Testis (tissue), 2 donors: ENCODE measurements at regions not wholly inside any gene's neighbourhood (a gene's known extent, or its start where the extent isn't known, plus 50 kb on each side); places are given as distances from the start of the nearest gene placed in this dataset.

Experiments used
- DNase-seq: peaks from one replicate; pipeline ENCODE4 v3.0.0-alpha.2; 2019
- H3K27ac ChIP-seq, 2 donors: fragments of 200-600 bp; sonication (generic); one replicate each; pipeline ENCODE4 v1.5.1; 2019
- H3K27me3 ChIP-seq: fragments of 200-600 bp; sonication (generic); one replicate; pipeline ENCODE4 v1.5.1; 2019
- H3K36me3 ChIP-seq: fragments of 200-600 bp; sonication (generic); one replicate; pipeline ENCODE4 v1.5.1; 2017; ENCODE audit warnings: low read depth; ENCODE audit errors: missing control alignments
- H3K4me1 ChIP-seq: fragments of 200-600 bp; sonication (generic); one replicate; pipeline ENCODE4 v1.5.1; 2019
- H3K4me3 ChIP-seq, 2 donors: fragments of 200-600 bp; sonication (generic); one replicate each; pipeline ENCODE4 v1.5.1; 2017 to 2019
- H3K9me3 ChIP-seq: fragments of 200-600 bp; sonication (generic); one replicate; pipeline ENCODE4 v1.5.1; 2017
- CTCF ChIP-seq, 3 experiments: fragments of 450-650 bp in 2 of 3; fragments of 200-600 bp in 1 of 3; sonication (generic) in 1 of 3; IDR thresholded peaks; one replicate each; pipeline ENCODE4 v1.5.1; 2016 to 2019; ENCODE audit warnings: antibody characterized with exemption in 3 of 3, mild to moderate bottlenecking in 2 of 3, moderate library complexity in 1 of 3
- POLR2A ChIP-seq: fragments of 450-650 bp; IDR thresholded peaks from one replicate; pipeline ENCODE4 v1.6.1; 2017; ENCODE audit warnings: antibody characterized with exemption, mild to moderate bottlenecking, moderate library complexity
- WGBS, 2 donors: methylation state at CpG; one replicate each; pipeline ENCODE4 v1.1.5; 2018; 5-methylcytosine and 5-hydroxymethylcytosine counted together
- intact Hi-C: fragments of 100-400 bp; cut with DNase I; formaldehyde crosslinking; loops from one replicate; pipeline ENCODE4 v1.15.1; 2023; ENCODE audit warnings: low total_unique reads

GRCh38 chr2:404581-404980, 116.7 kb upstream of the ALKAL2 start:
- intact Hi-C loops, result no loop called here
- Histone ChIP-seq H3K27ac (no peak overlapping the region), H3K4me3 (no peak overlapping the region), H3K36me3 (no peaks in the 10 kb centered on the region), H3K27me3 (no peaks in the 10 kb centered on the region), H3K4me1 (no peaks in the 10 kb centered on the region), H3K9me3 (no peaks in the 10 kb centered on the region)
- TF ChIP-seq POLR2A (no peak), CTCF (IDR thresholded peaks at IDR 0.05) (no peak)
- no peak for DNase-seq
- WGBS, 2 donors, result 89 to 98% methylated on average over 2 of the region's 2 CpGs

GRCh38 chr2:403682-404081, 115.8 kb upstream of the ALKAL2 start:
- no peak for DNase-seq
- TF ChIP-seq CTCF (IDR thresholded peaks at IDR 0.05), result no peak
- no peak for TF ChIP-seq POLR2A
- intact Hi-C loops, result no loop called here
- H3K4me3 ChIP-seq, result no peak overlapping the region
- H3K4me1 ChIP-seq, result no peaks in the 10 kb centered on the region
- H3K36me3 ChIP-seq, result no peaks in the 10 kb centered on the region
- H3K27ac ChIP-seq, result no peak overlapping the region
- no peaks in the 10 kb centered on the region for H3K27me3 ChIP-seq
- H3K9me3 ChIP-seq, result no peaks in the 10 kb centered on the region

GRCh38 chr2:402721-403120, 114.8 kb upstream of the ALKAL2 start:
- WGBS, 2 donors, result 90 to 100% methylated on average over 3 of the region's 3 CpGs
- intact Hi-C loops, result no loop called here
- TF ChIP-seq CTCF (IDR thresholded peaks at IDR 0.05) (no peak), POLR2A (no peak)
- no peaks in the 10 kb centered on the region for H3K4me1 ChIP-seq
- H3K27ac ChIP-seq, result no peak overlapping the region
- no peaks in the 10 kb centered on the region for H3K27me3 ChIP-seq
- H3K9me3 ChIP-seq, result no peaks in the 10 kb centered on the region
- no peak for DNase-seq
- H3K36me3 ChIP-seq, result no peaks in the 10 kb centered on the region
- H3K4me3 ChIP-seq, result no peak overlapping the region

GRCh38 chr2:402206-402605, 114.3 kb upstream of the ALKAL2 start:
- intact Hi-C loops, result no loop called here
- no peaks in the 10 kb centered on the region for H3K27me3 ChIP-seq
- no peaks in the 10 kb centered on the region for H3K4me1 ChIP-seq
- WGBS, 2 donors, result 90 to 91% methylated on average over 3 of the region's 3 CpGs
- no peaks in the 10 kb centered on the region for H3K9me3 ChIP-seq
- DNase-seq, result no peak
- TF ChIP-seq POLR2A (no peak), CTCF (IDR thresholded peaks at IDR 0.05) (no peak)
- no peak overlapping the region for H3K27ac ChIP-seq
- no peaks in the 10 kb centered on the region for H3K36me3 ChIP-seq
- H3K4me3 ChIP-seq, result no peak overlapping the region

- intact Hi-C loops, result no loop called here
- 85 to 87% methylated on average over 14 of the region's 14 CpGs for WGBS, 2 donors
- TF ChIP-seq POLR2A (no peak), CTCF (IDR thresholded peaks at IDR 0.05) (no peak)
Observed at GRCh38 chr2:401019-401679, 113.3 kb upstream of the ALKAL2 start.

More at GRCh38 chr2:401019-401679, 113.3 kb upstream of the ALKAL2 start:
- no peaks in the 10 kb centered on the region for H3K36me3 ChIP-seq
- H3K27me3 ChIP-seq, result no peaks in the 10 kb centered on the region
- no peaks in the 10 kb centered on the region for H3K9me3 ChIP-seq
- no peak overlapping the region for H3K27ac ChIP-seq
- H3K4me3 ChIP-seq, result no peak overlapping the region
- H3K4me1 ChIP-seq, result no peaks in the 10 kb centered on the region
- DNase-seq, result no peak
